Lung (tissue), 11 donors: ENCODE measurements at regions not wholly inside any gene's neighbourhood (a gene's known extent, or its start where the extent isn't known, plus 50 kb on each side); places are given as distances from the start of the nearest gene placed in this dataset.

Experiments used
- ATAC-seq: fragments of 200-7000 bp; cut with Tn5 transposase; one replicate; pipeline ENCODE4 v1.9.1; 2020; ENCODE audit warnings: moderate number of reproducible peaks; ENCODE audit not compliant: insufficient read depth, low FRiP score
- DNase-seq, 3 donors: peaks; one replicate each; pipeline ENCODE4 v3.0.0-alpha.2; 2013 to 2017
- H3K27ac ChIP-seq, 2 donors: one replicate each; pipeline ENCODE4 v1.5.1; 2013; ENCODE audit warnings: mild to moderate bottlenecking in 2 of 2, moderate library complexity in 2 of 2, control low read depth in 1 of 2, inconsistent platforms in 1 of 2, low read depth in 1 of 2, low read length in 1 of 2
- H3K27me3 ChIP-seq, 3 donors: one replicate each; pipeline ENCODE4 v1.5.1; 2013; ENCODE audit warnings: low read length in 2 of 3; ENCODE audit not compliant: control insufficient read depth in 3 of 3, insufficient read depth in 3 of 3
- H3K36me3 ChIP-seq, 4 donors: one replicate each; pipeline ENCODE4 v1.5.1; 2013; ENCODE audit warnings: low read length in 4 of 4, mild to moderate bottlenecking in 1 of 4, moderate library complexity in 1 of 4; ENCODE audit not compliant: control insufficient read depth in 4 of 4, insufficient read depth in 4 of 4
- H3K4me1 ChIP-seq, 5 donors: one replicate each; pipeline ENCODE4 v1.5.1; 2013; ENCODE audit warnings: low read length in 5 of 5, mild to moderate bottlenecking in 2 of 5, moderate library complexity in 1 of 5; ENCODE audit not compliant: control insufficient read depth in 5 of 5, insufficient read depth in 5 of 5
- H3K4me3 ChIP-seq: one replicate; pipeline ENCODE4 v1.5.1; 2013; ENCODE audit warnings: mild to moderate bottlenecking, control low read depth, moderate library complexity
- H3K9ac ChIP-seq, 2 donors: one replicate each; pipeline ENCODE4 v1.5.1; 2013; ENCODE audit warnings: low read length in 2 of 2, control low read depth in 1 of 2; ENCODE audit not compliant: insufficient read depth in 1 of 2
- H3K9me3 ChIP-seq, 4 donors: one replicate each; pipeline ENCODE4 v1.5.1; 2013; ENCODE audit warnings: low read length in 3 of 4, mild to moderate bottlenecking in 1 of 4, moderate library complexity in 1 of 4; ENCODE audit not compliant: control insufficient read depth in 4 of 4, insufficient read depth in 3 of 4
- CTCF ChIP-seq: IDR thresholded peaks from 2 replicates; pipeline ENCODE4 v1.5.1; 2012; ENCODE audit warnings: mild to moderate bottlenecking; ENCODE audit errors: control extremely low read depth, extremely low read depth
- WGBS, 2 donors: extraction: QIAGEN DNeasy Blood & Tissue Kit; methylation state at CpG; one replicate each; pipeline ENCODE4 v1.1.7; 2013; 5-methylcytosine and 5-hydroxymethylcytosine counted together
- donor health status: control.
- donor health status: control.
- donor health status: Bipolar disorder and iron deficiency.
- donor health status: healthy.
- donor health status: DM: yes; HTN: yes; CAD: no.

- no peak for DNase-seq
- Histone ChIP-seq H3K9ac (no peak overlapping the region), H3K27me3 (no peaks in the 10 kb centered on the region), H3K4me3 (no peak overlapping the region), H3K4me1 (no peaks in the 10 kb centered on the region), H3K9me3 (no peaks in the 10 kb centered on the region), H3K36me3 (no peaks in the 10 kb centered on the region), H3K27ac (no peak overlapping the region)
- no peak for ATAC-seq
- WGBS, 2 donors: 88% methylated on average over 2 of the region's 2 CpGs; no CpG with 5 or more reads in 1 of the 2 donors
- TF ChIP-seq CTCF: no peak
Observed at GRCh38 chrY:8994001-8994400, 343.3 kb upstream of the TSPY4 start.

GRCh38 chrY:9001231-9001630, 336.0 kb upstream of the TSPY4 start:
- TF ChIP-seq CTCF: no peak
- Histone ChIP-seq H3K36me3 (no peaks in the 10 kb centered on the region), H3K9me3 (no peaks in the 10 kb centered on the region), H3K4me1 (no peaks in the 10 kb centered on the region), H3K9ac (no peak overlapping the region), H3K4me3 (no peak overlapping the region), H3K27ac (no peak overlapping the region), H3K27me3 (no peaks in the 10 kb centered on the region)
- DNase-seq: no peak
- ATAC-seq: no peak
- WGBS, 2 donors: 72% methylated on average over 4 of the region's 4 CpGs; no CpG with 5 or more reads in 1 of the 2 donors

GRCh38 chrY:9003739-9004138, 333.5 kb upstream of the TSPY4 start:
- H3K9ac ChIP-seq: no peak overlapping the region
- 54% methylated on average over 2 of the region's 2 CpGs; no CpG with 5 or more reads in 1 of the 2 donors for WGBS, 2 donors
- no peaks in the 10 kb centered on the region for H3K36me3 ChIP-seq
- no peak for ATAC-seq
- DNase-seq: no peak
- no peak overlapping the region for H3K27ac ChIP-seq
- H3K9me3 ChIP-seq: no peaks in the 10 kb centered on the region
- TF ChIP-seq CTCF: no peak
- H3K4me1 ChIP-seq: no peaks in the 10 kb centered on the region
- no peaks in the 10 kb centered on the region for H3K27me3 ChIP-seq
- no peak overlapping the region for H3K4me3 ChIP-seq

GRCh38 chrY:9008648-9009047, 328.6 kb upstream of the TSPY4 start:
- H3K4me3 ChIP-seq: no peak overlapping the region
- H3K4me1 ChIP-seq: no peaks in the 10 kb centered on the region
- H3K9ac ChIP-seq: no peak overlapping the region
- no peak for TF ChIP-seq CTCF
- H3K27ac ChIP-seq: no peak overlapping the region
- ATAC-seq (no peak), DNase-seq (no peak)
- no peaks in the 10 kb centered on the region for H3K9me3 ChIP-seq
- H3K36me3 ChIP-seq: no peaks in the 10 kb centered on the region
- 78% methylated on average over 3 of the region's 3 CpGs; no CpG with 5 or more reads in 1 of the 2 donors for WGBS, 2 donors
- H3K27me3 ChIP-seq: no peaks in the 10 kb centered on the region
